ENCODE measurements at regions not wholly inside any gene's neighbourhood (a gene's known extent, or its start where the extent isn't known, plus 50 kb on each side); places are given as distances from the start of the nearest gene placed in this dataset.

DNA sequence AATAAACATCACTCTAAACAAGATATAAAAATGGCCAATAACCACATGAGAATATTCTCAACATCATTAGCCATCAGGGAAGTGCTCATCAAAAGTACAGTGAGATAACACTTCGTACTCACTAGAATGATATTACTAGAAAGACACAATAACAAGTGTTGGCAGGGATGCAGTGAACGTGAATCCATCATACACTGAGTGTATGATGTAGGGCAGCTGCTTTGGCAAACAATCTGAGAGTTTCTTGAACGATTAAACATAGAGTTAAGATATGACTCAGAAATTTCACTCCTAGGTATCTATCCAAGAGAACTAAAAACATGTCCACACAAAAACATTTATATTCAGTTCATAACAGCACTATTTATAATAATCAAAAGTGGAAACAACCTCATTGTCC is 368.9 kb downstream of the PID1 start:
- Mint-ChIP-seq H3K4me1 (no peaks in the 10 kb centered on the region), H3K9me3 (peaks cover 3% of the 10 kb centered on the region), H3K36me3 (no peaks in the 10 kb centered on the region), H3K27ac (no peak overlapping the region), H3K4me3 (no peak overlapping the region), H3K27me3 (ENCODE audit: low read depth) (peaks cover 2% of the 10 kb centered on the region)
- TF ChIP-seq, protein P1, sequence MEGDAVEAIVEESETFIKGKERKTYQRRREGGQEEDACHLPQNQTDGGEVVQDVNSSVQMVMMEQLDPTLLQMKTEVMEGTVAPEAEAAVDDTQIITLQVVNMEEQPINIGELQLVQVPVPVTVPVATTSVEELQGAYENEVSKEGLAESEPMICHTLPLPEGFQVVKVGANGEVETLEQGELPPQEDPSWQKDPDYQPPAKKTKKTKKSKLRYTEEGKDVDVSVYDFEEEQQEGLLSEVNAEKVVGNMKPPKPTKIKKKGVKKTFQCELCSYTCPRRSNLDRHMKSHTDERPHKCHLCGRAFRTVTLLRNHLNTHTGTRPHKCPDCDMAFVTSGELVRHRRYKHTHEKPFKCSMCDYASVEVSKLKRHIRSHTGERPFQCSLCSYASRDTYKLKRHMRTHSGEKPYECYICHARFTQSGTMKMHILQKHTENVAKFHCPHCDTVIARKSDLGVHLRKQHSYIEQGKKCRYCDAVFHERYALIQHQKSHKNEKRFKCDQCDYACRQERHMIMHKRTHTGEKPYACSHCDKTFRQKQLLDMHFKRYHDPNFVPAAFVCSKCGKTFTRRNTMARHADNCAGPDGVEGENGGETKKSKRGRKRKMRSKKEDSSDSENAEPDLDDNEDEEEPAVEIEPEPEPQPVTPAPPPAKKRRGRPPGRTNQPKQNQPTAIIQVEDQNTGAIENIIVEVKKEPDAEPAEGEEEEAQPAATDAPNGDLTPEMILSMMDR (IDR thresholded peaks at IDR 0.05; ENCODE audit: unreplicated experiment), result no peak
- DNase-seq (ENCODE audit: low spot score in 2 of 2, unreplicated experiment in 2 of 2), result no peak

DNA sequence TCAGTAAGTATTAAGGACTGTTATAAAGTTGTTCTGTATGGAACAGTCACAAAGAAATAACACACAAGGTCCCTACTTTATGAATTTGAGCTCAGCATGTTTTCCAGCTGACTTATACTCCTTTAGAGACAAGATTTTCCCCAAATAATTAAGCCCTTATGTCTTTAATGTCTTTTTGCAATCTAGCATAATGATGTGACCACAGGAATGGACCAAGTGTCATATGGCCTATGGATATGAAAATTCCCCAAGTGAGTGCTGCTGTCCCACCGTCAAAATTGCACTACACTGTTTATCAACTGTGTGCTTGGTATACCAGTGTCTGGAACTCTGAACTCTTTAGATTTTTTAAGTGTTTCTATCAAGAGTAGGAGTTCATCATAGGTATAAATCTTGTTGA is 369.6 kb downstream of the PID1 start:
- DNase-seq (ENCODE audit: low spot score in 2 of 2, unreplicated experiment in 2 of 2), result no peak
- Mint-ChIP-seq H3K27me3 (ENCODE audit: low read depth) (peaks cover 2% of the 10 kb centered on the region), H3K36me3 (no peaks in the 10 kb centered on the region), H3K27ac (no peak overlapping the region), H3K4me3 (no peak overlapping the region), H3K4me1 (no peaks in the 10 kb centered on the region), H3K9me3 (peaks cover 3% of the 10 kb centered on the region)
- TF ChIP-seq, protein P1 (IDR thresholded peaks at IDR 0.05; ENCODE audit: unreplicated experiment), result no peak

DNA sequence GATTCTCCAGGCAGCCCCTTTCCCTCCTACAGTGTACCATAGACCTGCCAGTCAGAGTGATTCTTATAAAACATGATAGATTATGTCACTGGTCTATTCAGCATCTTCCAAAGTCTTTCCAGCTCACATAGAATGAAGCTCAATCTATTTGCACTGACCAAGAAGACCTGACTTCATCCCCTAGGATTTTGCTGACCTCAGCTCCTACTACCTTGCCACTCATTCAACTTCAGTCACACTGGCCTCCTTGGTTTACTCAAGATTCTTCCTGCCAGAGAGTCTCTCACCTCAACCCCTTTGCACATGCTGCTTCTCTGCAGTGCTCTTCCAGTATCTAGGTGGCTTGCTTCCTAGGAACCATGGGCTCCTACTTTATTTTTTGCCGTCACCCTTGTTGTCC is 392.9 kb downstream of the PID1 start:
- TF ChIP-seq, protein P1 (IDR thresholded peaks at IDR 0.05; ENCODE audit: unreplicated experiment), result no peak
- no peak overlapping the region for H3K4me3 Mint-ChIP-seq
- H3K9me3 Mint-ChIP-seq, result peaks cover 11% of the 10 kb centered on the region
- peaks cover 3% of the 10 kb centered on the region for H3K4me1 Mint-ChIP-seq
- DNase-seq (ENCODE audit: low spot score in 2 of 2, unreplicated experiment in 2 of 2), result no peak
- H3K27ac Mint-ChIP-seq, result no peak overlapping the region
- H3K27me3 Mint-ChIP-seq (ENCODE audit: low read depth), result no peaks in the 10 kb centered on the region
- H3K36me3 Mint-ChIP-seq, result no peaks in the 10 kb centered on the region

DNA sequence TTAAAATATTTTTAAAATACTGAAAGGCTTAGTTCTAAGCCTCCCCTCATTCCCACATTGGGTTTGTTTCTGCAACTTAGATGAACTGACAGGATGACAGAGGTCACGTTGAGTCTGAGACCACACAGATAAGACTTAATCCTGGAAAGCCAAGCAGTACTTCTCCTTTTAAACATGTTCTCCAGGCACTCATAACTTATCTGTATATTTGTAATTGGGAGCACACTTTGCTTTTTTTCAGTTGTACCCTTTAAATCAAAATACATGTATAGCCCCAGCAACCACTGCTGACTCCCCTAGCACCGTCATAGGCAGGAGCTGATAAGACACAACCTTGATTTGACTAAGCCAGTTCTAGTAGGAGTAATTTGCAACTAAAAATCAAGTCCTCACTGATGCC is 394.8 kb downstream of the PID1 start:
- peaks cover 11% of the 10 kb centered on the region for H3K9me3 Mint-ChIP-seq
- TF ChIP-seq, protein P1 (IDR thresholded peaks at IDR 0.05; ENCODE audit: unreplicated experiment), result no peak
- no peak overlapping the region for H3K4me3 Mint-ChIP-seq
- peaks cover 3% of the 10 kb centered on the region for H3K4me1 Mint-ChIP-seq
- H3K27me3 Mint-ChIP-seq (ENCODE audit: low read depth), result no peaks in the 10 kb centered on the region
- no peaks in the 10 kb centered on the region for H3K36me3 Mint-ChIP-seq
- no peak for DNase-seq (ENCODE audit: low spot score in 2 of 2, unreplicated experiment in 2 of 2)
- no peak overlapping the region for H3K27ac Mint-ChIP-seq

DNA sequence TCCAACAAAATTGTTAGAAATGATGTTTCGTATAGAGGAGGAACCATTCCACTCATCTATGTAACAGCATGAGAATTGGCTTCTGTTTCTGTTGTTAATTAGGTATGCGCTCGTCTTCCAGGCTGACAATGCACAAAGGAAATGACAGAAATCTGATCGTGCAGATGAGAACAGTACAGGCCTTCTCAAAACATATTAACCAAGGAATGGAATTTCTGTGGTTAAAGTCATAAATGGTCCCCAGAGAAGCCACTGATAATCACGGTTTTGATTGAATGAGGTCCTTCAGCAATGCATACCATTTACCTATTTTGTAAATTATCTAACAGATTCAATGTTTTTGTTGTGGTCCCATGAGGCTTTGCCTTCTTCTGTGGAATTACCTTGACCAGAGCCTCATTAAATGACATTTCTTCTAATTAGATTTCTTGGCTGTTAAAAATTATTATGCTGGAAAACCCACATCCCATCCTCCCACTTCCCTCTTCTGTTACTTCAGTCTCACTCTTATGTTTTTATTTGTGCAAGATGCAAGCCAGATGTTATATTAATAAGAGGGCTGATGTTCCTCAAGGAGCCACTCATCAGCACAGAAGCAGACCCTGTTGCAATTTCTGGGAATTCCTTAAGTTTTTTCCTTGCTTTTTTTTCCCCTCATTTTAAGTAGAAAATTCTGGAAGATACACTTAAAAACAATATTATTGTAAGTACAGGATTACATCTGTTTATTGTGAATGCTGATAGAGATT is 395.8 kb downstream of the PID1 start:
- H3K27ac Mint-ChIP-seq, result no peak overlapping the region
- DNase-seq (ENCODE audit: low spot score in 2 of 2, unreplicated experiment in 2 of 2), result no peak
- peaks cover 3% of the 10 kb centered on the region for H3K4me1 Mint-ChIP-seq
- H3K4me3 Mint-ChIP-seq, result no peak overlapping the region
- H3K27me3 Mint-ChIP-seq (ENCODE audit: low read depth), result no peaks in the 10 kb centered on the region
- TF ChIP-seq, protein P1 (IDR thresholded peaks at IDR 0.05; ENCODE audit: unreplicated experiment), result no peak
- H3K36me3 Mint-ChIP-seq, result no peaks in the 10 kb centered on the region
- H3K9me3 Mint-ChIP-seq, result peaks cover 11% of the 10 kb centered on the region

Measured in mesothelial cell of epicardium (in vitro differentiated cells).